GM12878 (cell line): ENCODE measurements at regions not wholly inside any gene's neighbourhood (a gene's known extent, or its start where the extent isn't known, plus 50 kb on each side); places are given as distances from the start of the nearest gene placed in this dataset.

Experiments used
- ATAC-seq: fragments of 200-7000 bp; cut with Tn5 transposase; 3 replicates; pipeline ENCODE4 v1.9.1; 2020; ENCODE audit warnings: mild to moderate bottlenecking, moderate library complexity
- BruUV-seq: library from RNA; stranded (reverse); fragments of 400-500 nt; replicated peaks from 2 replicates; lab custom pipeline; 2021; lab: Mats Ljungman, UMichigan
- CTCF ChIA-PET: fragments of 300-600 bp; sonication (Branson Sonifier 250); formaldehyde crosslinking; extraction: SDS; loops from one replicate; lab custom pipeline; 2021; ENCODE audit warnings: inconsistent platforms; lab: Yijun Ruan, JAX
- POLR2A ChIA-PET: fragments of 350-600 bp; formaldehyde crosslinking; extraction: SDS; loops from one replicate; lab custom pipeline; 2021; ENCODE audit warnings: inconsistent platforms; lab: Charles Lee
- RAD21 ChIA-PET: fragments of 300-600 bp; sonication (Branson Sonifier 250); formaldehyde crosslinking; loops from one replicate; lab custom pipeline; 2023; ENCODE audit warnings: antibody characterized with exemption; ENCODE audit not compliant: unreplicated experiment; lab: Charles Lee
- SMC1A ChIA-PET: fragments of 300-600 bp; sonication (Branson Sonifier 250); formaldehyde crosslinking; loops from one replicate; lab custom pipeline; 2023; ENCODE audit not compliant: unreplicated experiment, uncharacterized antibody; lab: Charles Lee
- DNase-seq: peaks from one replicate; pipeline ENCODE4 v3.0.0-alpha.2; 2011; ENCODE audit warnings: low read depth, low spot score
- FAIRE-seq: peaks from 3 replicates; lab custom pipeline; 2011; peaks lifted over from hg19 to GRCh38; lab: Jason Lieb, UNC
- H2AFZ ChIP-seq: 2 replicates; pipeline ENCODE4 v1.6.0; 2011; ENCODE audit warnings: low read depth, low read length, control low read depth; ENCODE audit not compliant: control insufficient read depth
- H3K27ac ChIP-seq: 2 replicates; pipeline ENCODE4 v1.5.1; 2011; ENCODE audit warnings: control low read depth; ENCODE audit not compliant: control insufficient read depth, insufficient read depth
- H3K27me3 ChIP-seq, 2 experiments: replicated peaks in 1 of 2; 2 replicates each; pipeline versions ENCODE4 v1.6.0 to v1.6.1; 2011; ENCODE audit warnings: low read length in 1 of 2; ENCODE audit not compliant: control insufficient read depth in 2 of 2, insufficient read depth in 2 of 2
- H3K36me3 ChIP-seq, 2 experiments: 2 replicates each; pipeline ENCODE4 v1.5.1; 2011; ENCODE audit warnings: low read length in 1 of 2; ENCODE audit not compliant: control insufficient read depth in 2 of 2, insufficient read depth in 2 of 2
- H3K4me1 ChIP-seq: 2 replicates; pipeline ENCODE4 v1.6.1; 2011; ENCODE audit warnings: mild to moderate bottlenecking, low read length, moderate library complexity, mixed read lengths; ENCODE audit not compliant: control insufficient read depth, insufficient read depth
- H3K4me2 ChIP-seq: 2 replicates; pipeline ENCODE4 v1.6.0; 2011; ENCODE audit warnings: control low read depth; ENCODE audit not compliant: control insufficient read depth, insufficient read depth
- H3K4me3 ChIP-seq: fragments of 200-600 bp; sonication (generic); 2 replicates; pipeline ENCODE4 v1.5.1; 2016
- H3K79me2 ChIP-seq: 2 replicates; pipeline ENCODE4 v1.6.0; 2011; ENCODE audit warnings: low read length; ENCODE audit not compliant: control insufficient read depth, insufficient read depth
- H3K9ac ChIP-seq: 2 replicates; pipeline ENCODE4 v1.8.0; 2011; ENCODE audit warnings: low read length, control low read depth, mixed read lengths; ENCODE audit not compliant: control insufficient read depth, insufficient read depth
- H3K9me3 ChIP-seq: replicated peaks from 3 replicates; pipeline ENCODE4 v1.5.1; 2011; ENCODE audit warnings: mild to moderate bottlenecking, low read length; ENCODE audit not compliant: control insufficient read depth, insufficient read depth
- H4K20me1 ChIP-seq: 2 replicates; pipeline ENCODE4 v1.6.0; 2011; ENCODE audit not compliant: control insufficient read depth, insufficient read depth
- ASH2L ChIP-seq: fragments of 300-600, 200-600 bp; sonication (generic); IDR thresholded peaks from 2 replicates; pipeline ENCODE4 v1.6.1; 2017; ENCODE audit warnings: low read depth, mild to moderate bottlenecking, borderline replicate concordance
- ATF7 ChIP-seq: fragments of 450-650 bp; IDR thresholded peaks from 2 replicates; pipeline ENCODE4 v1.6.1; 2016; ENCODE audit warnings: low read depth, mild to moderate bottlenecking
- CBX5 ChIP-seq: sonication (generic); IDR thresholded peaks from 2 replicates; pipeline ENCODE4 v1.6.1; 2016; ENCODE audit warnings: low read depth, moderate library complexity, mild to moderate bottlenecking, inconsistent platforms
- E2F4 ChIP-seq: IDR thresholded peaks from 2 replicates; pipeline ENCODE4 v1.6.1; 2012; ENCODE audit warnings: low read depth, low read length, improper control_type of control experiment
- IRF3 ChIP-seq: fragments of 450-650 bp; IDR thresholded peaks from 2 replicates; pipeline ENCODE4 v1.6.1; 2014; ENCODE audit warnings: mild to moderate bottlenecking
- IRF5 ChIP-seq: fragments of 450-650 bp; IDR thresholded peaks from 2 replicates; pipeline ENCODE4 v1.6.1; 2017; ENCODE audit warnings: borderline replicate concordance
- JUNB ChIP-seq: IDR thresholded peaks from 2 replicates; pipeline ENCODE4 v1.6.1; 2016; ENCODE audit warnings: antibody characterized with exemption, mild to moderate bottlenecking
- MTA3 ChIP-seq: IDR thresholded peaks from 2 replicates; pipeline ENCODE4 v1.6.1; 2012; ENCODE audit warnings: low read length, inconsistent platforms, borderline replicate concordance
- NFIC ChIP-seq: IDR thresholded peaks from 2 replicates; pipeline ENCODE4 v1.6.1; 2012; ENCODE audit warnings: low read depth, mild to moderate bottlenecking, inconsistent platforms, low read length, moderate library complexity
- NFYA ChIP-seq: IDR thresholded peaks from 2 replicates; pipeline ENCODE4 v1.6.1; 2011; ENCODE audit warnings: low read depth, mild to moderate bottlenecking, low read length, improper control_type of control experiment, borderline replicate concordance
- NR2C2 ChIP-seq: IDR thresholded peaks from 2 replicates; pipeline ENCODE4 v1.6.1; 2011; ENCODE audit warnings: borderline replicate concordance, low read depth; ENCODE audit not compliant: control insufficient read depth, insufficient read length
- NR2F1 ChIP-seq: fragments of 450-650 bp; conservative IDR thresholded peaks from 2 replicates; pipeline ENCODE4 v1.6.1; 2017; ENCODE audit warnings: mild to moderate bottlenecking
- RELB ChIP-seq: fragments of 450-650 bp; IDR thresholded peaks from 2 replicates; pipeline ENCODE4 v1.6.1; 2017; ENCODE audit warnings: low read depth, mild to moderate bottlenecking, moderate library complexity
- RUNX3 ChIP-seq: IDR thresholded peaks from 2 replicates; pipeline ENCODE4 v1.6.1; 2012; ENCODE audit warnings: low read length, inconsistent platforms
- SP1 ChIP-seq: IDR thresholded peaks from one replicate; pipeline ENCODE4 v1.6.1; 2011; ENCODE audit warnings: low read depth, low read length
- SUZ12 ChIP-seq: fragments of 200-600 bp; sonication (generic); IDR thresholded peaks from one replicate; pipeline ENCODE4 v1.6.1; 2018; ENCODE audit warnings: antibody characterized with exemption, mild to moderate bottlenecking; ENCODE audit not compliant: unreplicated experiment
- TCF12 ChIP-seq: IDR thresholded peaks from 2 replicates; pipeline ENCODE4 v1.6.1; 2011; ENCODE audit warnings: low read depth, mild to moderate bottlenecking, low read length
- WGBS: methylation state at CpG from one replicate; pipeline ENCODE4 v1.1.6; 2016; ENCODE audit warnings: low lambda C conversion rate; ENCODE audit not compliant: insufficient replicate concordance, insufficient coverage; ENCODE audit errors: missing lambda C conversion rate; 5-methylcytosine and 5-hydroxymethylcytosine counted together
- in situ Hi-C: fragments of 300-500 bp; cut with MboI; formaldehyde crosslinking; loops from 9 replicates; pipeline ENCODE4 v1.14.3; 2018; ENCODE audit warnings: mixed read lengths
- intact Hi-C: fragments of 100-400 bp; cut with micrococcal nuclease; formaldehyde crosslinking; loops from one replicate; pipeline ENCODE4 v1.14.2; 2022; ENCODE audit not compliant: unreplicated experiment
- TF ChIP-seq, protein P1 (sequence below): fragments of 450-650 bp; IDR thresholded peaks from 2 replicates; pipeline ENCODE4 v1.6.1; 2018; ENCODE audit warnings: mild to moderate bottlenecking, low read depth, moderate library complexity; ENCODE audit not compliant: partially characterized antibody

GRCh38 chr7:51455086-51455485 is 138.5 kb upstream of the COBL start:
- no peak for FAIRE-seq
- ChIA-PET CTCF (interaction anchor here (1.0 kb wide), 1 partner anchor 294 kb away, joined by 3 read pairs; no protein-coding TSS in a partner anchor), RAD21 (no interaction called here), POLR2A (no interaction called here)
- no peak for ATAC-seq
- DNase-seq, result no peak
- Histone ChIP-seq H3K27me3 (no peaks in the 10 kb centered on the region), H3K36me3 (no peaks in the 10 kb centered on the region), H3K9me3 (no peaks in the 10 kb centered on the region), H3K4me1 (no peaks in the 10 kb centered on the region), H3K9ac (no peak overlapping the region), H3K79me2 (no peaks in the 10 kb centered on the region), H4K20me1 (no peaks in the 10 kb centered on the region), H3K27ac (no peak overlapping the region)
- WGBS, result 0% methylated on average over 3 of the region's 3 CpGs
- in situ Hi-C loops, result no loop called here
- TF ChIP-seq TCF12, result no peak
- no peak for TF ChIP-seq NFYA
- TF ChIP-seq JUNB, result no peak
- TF ChIP-seq NFIC, result no peak
- TF ChIP-seq SP1, result no peak
- TF ChIP-seq, protein P1, sequence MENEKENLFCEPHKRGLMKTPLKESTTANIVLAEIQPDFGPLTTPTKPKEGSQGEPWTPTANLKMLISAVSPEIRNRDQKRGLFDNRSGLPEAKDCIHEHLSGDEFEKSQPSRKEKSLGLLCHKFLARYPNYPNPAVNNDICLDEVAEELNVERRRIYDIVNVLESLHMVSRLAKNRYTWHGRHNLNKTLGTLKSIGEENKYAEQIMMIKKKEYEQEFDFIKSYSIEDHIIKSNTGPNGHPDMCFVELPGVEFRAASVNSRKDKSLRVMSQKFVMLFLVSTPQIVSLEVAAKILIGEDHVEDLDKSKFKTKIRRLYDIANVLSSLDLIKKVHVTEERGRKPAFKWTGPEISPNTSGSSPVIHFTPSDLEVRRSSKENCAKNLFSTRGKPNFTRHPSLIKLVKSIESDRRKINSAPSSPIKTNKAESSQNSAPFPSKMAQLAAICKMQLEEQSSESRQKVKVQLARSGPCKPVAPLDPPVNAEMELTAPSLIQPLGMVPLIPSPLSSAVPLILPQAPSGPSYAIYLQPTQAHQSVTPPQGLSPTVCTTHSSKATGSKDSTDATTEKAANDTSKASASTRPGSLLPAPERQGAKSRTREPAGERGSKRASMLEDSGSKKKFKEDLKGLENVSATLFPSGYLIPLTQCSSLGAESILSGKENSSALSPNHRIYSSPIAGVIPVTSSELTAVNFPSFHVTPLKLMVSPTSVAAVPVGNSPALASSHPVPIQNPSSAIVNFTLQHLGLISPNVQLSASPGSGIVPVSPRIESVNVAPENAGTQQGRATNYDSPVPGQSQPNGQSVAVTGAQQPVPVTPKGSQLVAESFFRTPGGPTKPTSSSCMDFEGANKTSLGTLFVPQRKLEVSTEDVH, result no peak
- TF ChIP-seq SUZ12, result no peak
- no peak for TF ChIP-seq ASH2L
- TF ChIP-seq RELB, result no peak
- TF ChIP-seq MTA3, result no peak
- TF ChIP-seq IRF3, result no peak
- TF ChIP-seq ATF7, result no peak
- TF ChIP-seq NR2C2, result no peak
- no peak for TF ChIP-seq RUNX3
- no peak for TF ChIP-seq IRF5
- no peak for TF ChIP-seq NR2F1
- TF ChIP-seq E2F4, result no peak
- TF ChIP-seq CBX5, result no peak
- TF ChIP-seq, all 136 proteins: peak for 0
- intact Hi-C loops, result no loop called here
- SMC1A ChIA-PET, result interaction anchor here (0.6 kb wide), 1 partner anchor 742 kb away, joined by 3 read pairs; no protein-coding TSS in a partner anchor
- no TSS peak for BruUV-seq
- H2AFZ ChIP-seq, result no peak overlapping the region
- H3K4me3 ChIP-seq, result no peak overlapping the region
- H3K4me2 ChIP-seq, result no peak overlapping the region
